Gastroesophageal sphincter (tissue), 3 donors: ENCODE measurements at regions not wholly inside any gene's neighbourhood (a gene's known extent, or its start where the extent isn't known, plus 50 kb on each side); places are given as distances from the start of the nearest gene placed in this dataset.

Experiments
- POLR2AphosphoS5 ChIP-seq: sonication (generic); formaldehyde crosslinking; IDR thresholded peaks from one replicate; pipeline ENCODE4 v1.6.1; 2017; ENCODE audit warnings: antibody characterized with exemption
- TF ChIP-seq, protein P1 (sequence below), 4 experiments: fragments of 200-600 bp in 2 of 4; fragments of 450-650 bp in 2 of 4; sonication (generic) in 1 of 4; IDR thresholded peaks; one replicate each; pipeline ENCODE4 v1.5.1; 2017 to 2019; ENCODE audit warnings: antibody characterized with exemption in 4 of 4, mild to moderate bottlenecking in 2 of 4, moderate library complexity in 2 of 4

DNA sequence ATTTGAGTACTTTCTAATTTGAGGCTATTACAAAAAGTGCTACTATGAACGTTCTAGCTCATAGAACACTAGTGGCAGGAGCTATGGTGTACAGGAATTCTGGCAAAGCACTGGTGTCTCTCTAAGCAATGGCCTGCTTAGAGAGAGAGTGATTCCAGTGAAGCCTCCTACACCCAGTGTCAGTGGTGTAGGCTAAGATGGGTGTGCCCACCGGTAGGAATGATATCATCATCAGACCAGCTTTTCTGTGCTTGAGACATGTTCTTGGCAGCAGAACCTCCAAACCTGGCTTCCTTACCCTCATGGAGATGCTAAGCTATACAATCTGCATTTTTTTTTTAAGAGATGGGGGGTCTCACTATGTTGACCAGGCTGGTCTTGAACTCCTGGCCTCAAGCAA, 370.3 kb downstream of the SOX9 start:
- TF ChIP-seq POLR2AphosphoS5 = no peak
- TF ChIP-seq, protein P1, sequence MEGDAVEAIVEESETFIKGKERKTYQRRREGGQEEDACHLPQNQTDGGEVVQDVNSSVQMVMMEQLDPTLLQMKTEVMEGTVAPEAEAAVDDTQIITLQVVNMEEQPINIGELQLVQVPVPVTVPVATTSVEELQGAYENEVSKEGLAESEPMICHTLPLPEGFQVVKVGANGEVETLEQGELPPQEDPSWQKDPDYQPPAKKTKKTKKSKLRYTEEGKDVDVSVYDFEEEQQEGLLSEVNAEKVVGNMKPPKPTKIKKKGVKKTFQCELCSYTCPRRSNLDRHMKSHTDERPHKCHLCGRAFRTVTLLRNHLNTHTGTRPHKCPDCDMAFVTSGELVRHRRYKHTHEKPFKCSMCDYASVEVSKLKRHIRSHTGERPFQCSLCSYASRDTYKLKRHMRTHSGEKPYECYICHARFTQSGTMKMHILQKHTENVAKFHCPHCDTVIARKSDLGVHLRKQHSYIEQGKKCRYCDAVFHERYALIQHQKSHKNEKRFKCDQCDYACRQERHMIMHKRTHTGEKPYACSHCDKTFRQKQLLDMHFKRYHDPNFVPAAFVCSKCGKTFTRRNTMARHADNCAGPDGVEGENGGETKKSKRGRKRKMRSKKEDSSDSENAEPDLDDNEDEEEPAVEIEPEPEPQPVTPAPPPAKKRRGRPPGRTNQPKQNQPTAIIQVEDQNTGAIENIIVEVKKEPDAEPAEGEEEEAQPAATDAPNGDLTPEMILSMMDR (IDR thresholded peaks at IDR 0.05) = no peak
